ENCODE measurements at regions not wholly inside any gene's neighbourhood (a gene's known extent, or its start where the extent isn't known, plus 50 kb on each side); places are given as distances from the start of the nearest gene placed in this dataset.

DNA sequence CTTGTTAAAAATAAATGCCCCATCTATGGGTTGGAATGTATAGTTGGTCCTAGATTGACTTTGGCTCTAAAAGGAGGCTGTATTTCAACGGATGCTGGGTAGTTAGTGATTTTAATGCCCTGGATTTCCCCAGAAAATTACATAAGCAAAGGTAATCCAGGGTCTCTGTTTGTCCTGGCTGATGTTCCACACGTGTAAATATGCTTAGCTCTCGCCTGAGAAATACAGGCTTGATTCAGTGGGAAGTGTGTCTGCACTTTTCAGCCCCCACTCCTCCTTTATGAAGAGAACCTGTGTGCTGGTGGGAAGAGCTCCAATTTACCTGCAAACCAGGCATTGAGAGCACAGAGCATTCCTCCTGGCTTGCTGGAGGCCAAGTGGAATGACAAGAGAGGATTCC, 294.6 kb upstream of the CLINT1 start:
- DNase-seq, result no peak

DNA sequence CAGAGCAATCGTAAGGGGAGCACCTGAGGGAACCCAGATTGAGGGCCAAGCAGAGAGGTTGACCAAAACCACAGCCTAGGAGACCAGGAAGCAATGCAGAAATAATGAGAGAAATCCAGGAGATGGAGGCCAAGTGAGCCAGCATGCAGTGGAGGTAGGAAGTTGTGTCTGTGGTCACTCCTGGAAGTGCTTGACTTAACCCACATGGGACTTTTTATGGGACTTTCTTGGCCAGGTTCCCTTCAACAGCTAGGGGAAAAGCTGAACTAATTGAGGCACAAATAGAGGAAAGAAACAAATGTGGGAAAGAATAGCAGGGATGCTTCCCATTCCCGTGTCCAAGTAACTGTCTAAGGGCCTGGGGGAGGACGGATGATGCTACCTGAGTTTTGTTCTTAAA, 293.2 kb upstream of the CLINT1 start:
- peak; percentile 51 for DNase-seq

DNA sequence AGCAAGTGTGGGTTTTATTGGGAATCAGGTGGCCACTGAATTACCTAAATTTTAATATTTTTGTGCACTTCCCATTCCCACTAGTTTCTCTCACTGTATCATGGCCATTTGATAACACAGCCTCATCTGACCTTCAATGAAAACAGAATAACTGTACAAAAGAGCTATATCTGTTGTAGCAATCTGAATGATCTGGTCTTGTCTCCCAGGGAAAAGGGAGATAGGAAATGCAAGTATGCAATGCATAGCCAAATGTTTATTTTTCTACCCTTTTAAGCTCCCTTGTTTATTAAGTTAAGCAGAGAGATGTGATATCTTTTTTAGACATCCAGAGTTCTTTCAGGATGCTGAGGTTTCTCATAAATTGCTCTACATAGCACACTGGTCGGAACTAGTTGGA, 288.3 kb upstream of the CLINT1 start:
- no peak for DNase-seq

DNA sequence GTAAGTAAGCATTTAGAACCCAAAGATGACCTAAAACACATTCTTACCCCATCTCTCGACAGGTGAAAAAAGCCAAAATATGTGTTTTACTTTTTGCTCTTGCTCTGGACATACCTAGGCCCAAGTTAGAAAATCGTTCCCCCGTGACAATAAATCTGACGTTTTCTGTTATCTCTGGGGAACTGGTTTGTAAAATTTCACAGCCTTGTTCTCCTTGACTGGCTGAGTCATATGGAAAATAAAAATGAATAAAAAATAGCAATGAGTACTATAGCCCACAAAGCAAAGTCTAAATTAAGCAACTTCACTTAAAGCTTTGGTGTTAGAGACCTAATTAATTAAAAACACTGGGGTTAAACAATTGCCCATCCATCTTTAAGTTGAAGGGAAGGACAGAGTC, 286.9 kb upstream of the CLINT1 start:
- no peak for DNase-seq

DNA sequence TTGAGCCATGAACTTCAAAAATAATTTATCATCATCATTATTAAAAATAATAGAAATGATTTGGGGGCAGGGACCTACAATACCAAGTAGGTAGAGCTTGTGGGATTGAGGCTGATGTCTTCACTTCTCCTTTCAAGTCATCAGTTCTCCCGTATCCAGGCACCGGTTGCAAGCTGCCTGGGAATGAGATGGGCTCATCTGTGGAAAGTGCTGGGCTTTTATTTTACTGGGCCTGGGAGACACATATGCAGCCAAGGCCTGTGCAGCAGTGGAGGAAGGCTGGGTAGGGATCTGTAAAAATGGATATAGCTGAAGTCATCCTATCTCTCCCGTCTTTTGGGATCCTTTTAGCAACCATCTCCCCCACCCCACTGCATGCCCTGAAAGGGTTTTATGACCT, 284.1 kb upstream of the CLINT1 start:
- no peak for DNase-seq

DNA sequence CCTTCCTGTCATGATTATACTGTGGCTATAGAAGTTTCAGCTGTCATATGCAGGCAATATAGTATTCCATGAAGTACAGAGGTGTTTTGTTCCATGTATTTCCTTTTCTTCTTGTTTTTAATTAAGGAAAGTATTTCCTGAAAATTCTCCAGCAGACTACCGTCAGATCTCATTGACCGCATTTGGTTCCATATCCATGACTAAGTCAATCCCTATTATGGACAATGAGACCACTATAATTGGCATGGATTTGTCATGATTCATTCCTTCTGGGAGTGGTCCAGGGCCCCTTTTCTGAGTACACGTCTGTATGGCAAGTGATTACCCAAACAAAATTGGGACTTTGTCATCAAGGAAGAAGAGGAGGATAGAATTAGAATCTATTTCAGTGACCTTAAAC, 283.2 kb upstream of the CLINT1 start:
- peak; percentile 91 for DNase-seq

DNA sequence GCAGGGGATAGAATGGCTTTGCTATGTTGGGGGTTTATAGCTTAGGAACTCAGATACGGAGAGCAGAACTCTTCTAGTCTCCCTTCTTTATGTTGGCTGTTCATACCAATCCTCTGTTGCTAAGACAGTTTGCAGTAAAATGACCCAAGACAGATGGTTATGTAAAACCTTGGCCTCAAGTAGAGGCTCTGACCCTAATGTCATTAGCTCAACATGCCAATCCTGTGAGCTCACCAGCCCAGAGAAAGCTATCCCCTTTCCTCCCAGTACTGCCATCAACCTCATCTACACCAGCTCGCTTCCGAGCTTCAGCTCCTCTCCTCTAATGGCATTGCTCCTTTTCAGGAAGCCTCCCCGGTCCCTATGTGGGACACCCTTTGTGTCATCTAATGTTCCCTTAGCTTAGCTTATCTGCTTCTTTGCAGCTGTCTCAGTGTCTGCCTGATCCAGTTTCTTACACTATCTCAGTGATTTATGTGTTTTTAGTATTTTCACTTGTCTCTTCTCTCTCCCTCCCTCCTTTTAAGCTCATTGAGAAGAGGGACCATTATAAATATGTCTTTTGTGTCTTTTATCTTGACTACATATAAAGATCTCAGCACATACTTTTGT, 281.3 kb upstream of the CLINT1 start:
- DNase-seq, result peak; percentile 75

DNA sequence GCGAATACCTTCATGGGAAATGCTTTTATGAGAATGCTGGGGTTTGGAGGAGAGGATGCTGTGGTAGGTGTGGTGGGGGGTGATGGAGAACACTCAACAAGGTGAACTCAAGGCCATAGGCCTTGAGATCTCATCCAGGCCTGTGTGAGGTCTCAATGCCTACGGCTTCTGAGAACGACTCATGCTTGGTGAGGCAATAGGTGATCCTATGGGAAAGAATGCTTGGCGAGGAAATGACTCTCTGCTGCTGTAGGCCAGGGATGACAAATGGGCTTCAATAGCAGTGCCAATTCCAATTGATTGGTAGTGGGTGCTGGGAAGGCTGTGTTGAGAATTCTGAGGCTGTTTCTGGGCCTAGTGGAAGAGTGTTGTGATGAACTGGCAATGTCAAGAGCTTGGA, 280.2 kb upstream of the CLINT1 start:
- DNase-seq, result peak; percentile 87

DNA sequence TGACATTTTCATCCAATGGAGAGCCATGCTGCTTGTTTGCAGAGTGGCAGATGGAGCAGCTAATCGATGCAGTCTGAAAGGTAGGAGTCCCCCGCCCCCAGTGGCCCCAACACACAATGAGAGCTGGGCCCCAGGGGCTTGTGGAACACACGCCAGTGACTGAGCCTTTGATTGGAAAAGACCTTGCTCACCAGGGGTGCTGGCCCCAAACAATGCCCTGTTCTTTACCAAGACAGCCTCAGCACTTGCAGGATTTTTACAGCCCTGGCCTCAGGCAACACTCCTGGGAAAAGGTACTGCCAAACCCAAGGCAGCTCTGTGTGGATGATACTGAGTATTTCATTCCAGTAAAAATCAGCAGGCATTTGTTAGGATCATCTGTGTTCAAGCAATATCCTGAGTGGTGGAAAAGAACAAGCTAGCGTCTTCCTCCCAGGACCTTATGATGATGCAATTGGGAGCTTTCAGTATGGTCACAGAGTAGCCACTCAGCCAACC, 276.8 kb upstream of the CLINT1 start:
- no peak for DNase-seq

DNA sequence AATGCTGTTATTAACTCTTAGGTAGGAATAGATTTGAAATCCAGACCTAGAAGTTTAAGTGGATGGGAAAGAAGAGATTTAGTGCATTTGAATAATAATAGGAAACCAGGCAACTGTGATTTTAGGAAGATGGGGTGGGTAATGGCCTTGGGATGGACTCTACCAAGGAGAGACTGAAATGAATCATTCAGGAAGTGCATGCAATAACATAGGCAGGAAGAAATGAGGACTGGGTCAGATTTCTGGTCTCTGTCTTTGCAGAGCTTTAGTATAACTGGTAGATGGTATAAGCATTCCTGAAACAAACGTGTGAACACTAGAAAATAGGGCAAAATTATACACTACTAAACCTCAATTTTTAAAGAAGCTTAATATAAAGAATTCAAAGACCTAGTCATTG, 274.4 kb upstream of the CLINT1 start:
- peak; percentile 48 for DNase-seq

DNA sequence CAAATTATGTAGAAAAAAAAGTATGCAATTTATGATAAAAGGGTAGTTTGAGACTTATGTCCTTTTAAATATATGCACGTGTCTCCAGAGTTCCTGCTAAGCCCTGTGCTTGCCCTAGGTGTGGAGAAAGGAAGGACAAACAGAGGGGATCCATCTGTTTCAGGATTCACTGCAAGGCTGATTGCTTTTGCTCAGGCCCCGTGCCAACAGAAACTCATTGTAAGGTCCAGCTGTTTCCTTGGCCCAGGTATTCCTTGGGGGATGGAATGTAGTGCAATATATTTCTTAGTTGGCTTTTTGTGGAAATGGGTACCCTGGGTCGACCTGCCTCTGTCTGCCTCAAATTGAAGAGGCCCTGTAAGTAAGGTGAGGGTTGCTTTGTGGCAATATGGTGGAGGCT, 268.6 kb upstream of the CLINT1 start:
- no peak for DNase-seq

DNA sequence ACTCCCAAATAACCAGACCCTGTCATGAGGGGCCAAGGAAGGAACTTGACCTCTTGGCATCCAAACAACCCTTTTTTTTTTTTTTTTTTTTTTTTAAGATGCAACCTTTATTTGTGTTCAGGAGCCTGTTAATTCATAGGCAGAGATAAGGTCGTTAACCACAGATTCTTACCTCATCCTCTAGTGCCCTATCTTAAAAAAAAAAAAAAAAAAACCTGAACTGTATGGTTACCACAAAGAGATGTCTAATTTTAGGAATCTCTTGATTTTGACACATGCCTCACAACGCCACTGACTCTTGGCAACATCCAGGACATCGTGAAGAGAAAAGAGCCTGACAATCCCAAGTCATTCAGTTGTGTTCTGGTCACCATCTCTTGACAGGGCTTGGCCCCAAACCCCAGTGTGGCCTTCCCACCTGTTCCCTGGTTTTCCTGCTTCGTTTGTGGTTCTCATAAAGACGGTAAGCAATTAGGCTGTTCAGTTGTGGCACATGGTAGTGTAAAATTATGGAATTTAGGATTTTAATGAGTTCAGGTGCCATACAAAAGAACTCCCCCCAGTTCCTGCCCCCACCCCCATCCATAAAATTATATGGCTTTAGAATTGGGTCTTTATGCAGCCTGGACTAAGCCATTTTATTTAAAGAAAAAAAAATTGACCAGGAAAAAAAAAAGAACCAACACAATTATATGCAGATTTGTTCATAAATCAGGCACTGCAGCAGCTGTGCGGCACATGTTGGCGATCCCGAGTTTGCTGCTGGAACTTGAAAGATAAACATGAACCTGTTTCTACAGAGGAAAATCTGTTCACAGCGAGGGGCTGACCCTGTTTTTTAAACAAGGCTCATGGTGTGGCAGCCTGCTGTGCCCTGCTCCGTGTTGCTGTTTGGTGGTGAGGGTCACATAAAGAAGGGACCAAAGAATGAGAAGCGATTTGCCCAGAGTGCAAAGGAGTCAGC, 267.8 kb upstream of the CLINT1 start:
- peak; percentile 22 for DNase-seq

DNA sequence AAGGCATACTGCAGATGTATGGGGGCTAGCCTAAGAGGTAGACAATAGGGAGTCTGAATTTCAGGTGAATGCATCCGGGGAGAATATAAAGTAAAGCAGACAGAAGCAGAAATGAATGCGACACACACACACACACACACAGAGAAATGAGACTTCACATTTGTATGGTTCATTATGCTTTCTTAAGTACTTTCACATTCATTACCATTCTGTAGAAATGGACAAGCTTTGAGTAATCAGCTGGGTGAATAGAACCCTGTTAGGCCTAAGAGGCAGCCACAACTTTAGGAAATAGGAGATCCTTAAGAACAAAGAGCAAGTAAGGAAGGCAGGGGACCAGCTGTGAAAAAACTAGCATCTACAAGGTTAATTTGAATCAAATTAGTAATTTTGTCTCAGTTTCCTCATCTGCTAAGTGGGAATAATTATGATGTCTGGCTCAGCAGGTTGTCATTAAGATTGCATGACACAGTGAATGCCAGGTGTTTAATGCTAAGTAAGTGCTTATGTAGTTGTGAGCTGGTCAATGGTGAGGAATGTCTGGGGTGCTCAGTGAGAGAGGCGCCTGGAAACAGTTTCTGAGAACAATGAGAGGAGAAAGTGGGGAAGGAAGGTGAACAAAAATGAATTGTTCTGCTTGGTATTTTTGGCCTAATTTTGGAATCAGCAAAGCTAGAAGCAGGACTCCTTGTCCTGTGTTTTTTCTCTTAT, 265.8 kb upstream of the CLINT1 start:
- no peak for DNase-seq

DNA sequence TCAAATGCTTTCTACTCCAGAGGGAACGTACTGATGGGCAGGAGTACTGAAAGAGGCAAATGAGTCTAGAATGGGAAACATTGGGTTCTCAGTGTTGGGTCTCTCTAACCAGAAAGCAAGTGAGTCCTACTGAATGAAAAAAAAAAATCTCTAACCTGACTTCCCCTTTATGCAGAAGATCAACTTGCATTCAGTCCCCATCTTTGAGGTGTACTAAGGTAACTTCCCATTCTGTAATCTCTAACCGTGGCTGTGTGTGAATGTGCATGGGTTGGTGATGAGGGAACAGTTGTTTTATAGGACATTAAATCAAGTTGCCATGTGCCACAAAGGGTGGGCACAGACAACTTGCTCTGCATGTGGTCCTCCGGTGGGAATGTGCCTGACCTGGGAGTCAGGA, 264.6 kb upstream of the CLINT1 start:
- no peak for DNase-seq

DNA sequence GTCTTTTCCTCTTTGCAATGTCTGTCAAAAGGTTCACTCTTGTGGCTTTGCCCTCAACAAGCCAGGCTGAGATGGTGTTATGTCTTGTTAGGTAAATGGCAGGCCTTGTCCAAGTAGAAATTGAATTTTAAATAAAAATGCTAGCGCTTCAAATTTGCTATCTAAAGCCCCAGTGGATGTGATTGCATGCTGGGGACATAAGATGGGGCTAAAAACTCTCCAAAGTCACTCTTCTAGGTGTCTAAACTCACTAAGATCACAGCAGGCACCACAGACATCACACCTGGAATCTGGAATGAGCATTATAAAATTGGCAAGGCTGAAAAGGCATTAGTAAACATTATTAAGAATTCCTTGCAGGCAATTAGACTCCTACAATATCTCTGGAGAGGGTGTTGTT, 262.7 kb upstream of the CLINT1 start:
- DNase-seq, result no peak

DNA sequence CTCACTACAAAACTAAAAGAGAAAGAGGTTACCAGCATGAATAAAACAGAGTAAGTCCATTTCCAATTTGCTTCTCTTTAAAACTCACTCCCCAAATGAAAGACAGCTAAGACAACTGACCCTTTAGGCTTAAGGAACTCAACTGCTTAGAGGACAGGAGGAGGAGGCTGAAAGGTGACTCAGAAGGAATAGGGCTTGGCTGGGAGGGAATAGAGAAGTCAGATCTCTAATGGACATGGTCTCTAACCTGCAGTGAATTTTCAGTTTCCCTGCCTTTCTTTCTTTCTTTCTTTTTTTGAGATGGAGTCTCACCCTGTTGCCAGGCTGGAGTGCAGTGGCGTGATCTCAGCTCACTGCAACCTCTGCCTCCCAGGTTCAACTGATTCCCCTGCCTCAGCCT, 261.8 kb upstream of the CLINT1 start:
- peak; percentile 31 for DNase-seq

DNA sequence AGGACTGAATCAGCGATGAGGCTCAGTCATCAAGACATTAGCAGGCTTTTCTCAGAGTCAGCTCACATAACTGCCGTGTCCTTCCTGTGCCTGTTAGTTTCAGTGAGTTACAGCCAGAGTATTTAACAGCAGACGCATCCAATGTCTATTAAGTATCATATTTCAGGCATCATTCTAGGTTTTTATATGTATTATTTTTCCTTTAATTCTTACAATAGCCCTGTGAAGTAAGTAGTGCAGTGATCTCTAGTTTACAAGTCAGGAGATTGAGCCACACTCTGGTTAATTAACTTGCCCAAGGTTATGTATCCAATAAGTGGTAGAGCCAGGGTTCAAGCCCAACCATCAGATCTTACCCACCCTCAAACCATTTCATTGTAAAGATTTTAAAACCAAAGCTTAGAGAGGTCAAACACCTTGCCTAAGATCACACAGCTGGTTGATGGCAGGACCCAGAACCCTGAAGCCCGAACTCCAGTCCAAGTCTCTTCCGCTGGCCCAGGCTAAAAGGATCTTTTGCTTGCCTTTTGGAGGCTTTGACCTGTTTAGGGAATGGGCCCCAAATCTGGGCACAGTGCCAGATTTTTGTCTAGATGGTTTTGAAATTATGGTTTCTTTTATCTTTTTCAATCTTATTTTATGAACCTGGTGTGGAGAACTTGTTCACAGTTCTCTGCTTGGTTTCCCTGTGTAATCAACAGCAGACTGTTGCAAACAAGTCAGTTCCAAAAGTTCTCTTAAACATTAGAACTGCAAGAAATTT, 261.2 kb upstream of the CLINT1 start:
- DNase-seq, result peak; percentile 93

DNA sequence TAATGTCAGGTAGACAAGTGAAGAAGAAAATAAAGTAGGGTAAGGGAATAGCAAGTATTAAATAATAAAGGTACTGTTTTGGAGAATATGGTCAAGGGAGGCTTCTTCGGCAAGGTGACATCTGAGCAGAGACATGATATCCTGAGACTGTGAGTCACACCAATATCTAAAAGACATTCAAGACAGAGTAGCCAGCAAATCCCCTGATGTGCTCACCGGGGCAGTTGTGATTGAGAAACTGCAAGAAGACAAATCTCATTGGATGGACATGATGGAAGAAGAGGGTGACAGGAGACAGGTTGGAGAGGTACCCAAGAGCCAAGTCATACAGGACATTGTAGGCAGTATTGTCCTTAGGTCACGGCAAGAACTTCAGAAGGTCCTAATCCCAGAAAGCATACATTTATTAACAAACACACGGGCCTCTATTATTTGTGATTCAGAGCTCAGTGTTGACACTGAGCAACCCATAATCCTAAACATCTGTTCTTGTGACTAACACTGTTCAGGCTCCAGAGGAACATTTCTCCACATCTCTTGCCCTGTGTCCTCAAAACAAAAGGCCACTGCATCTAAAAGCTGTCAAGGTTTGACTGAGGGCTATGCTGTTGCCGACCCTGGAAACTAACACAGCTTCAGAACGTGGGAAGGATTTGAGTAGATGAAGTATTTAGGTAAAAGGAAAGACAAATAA, 258.7 kb upstream of the CLINT1 start:
- DNase-seq, result peak; percentile 70

DNA sequence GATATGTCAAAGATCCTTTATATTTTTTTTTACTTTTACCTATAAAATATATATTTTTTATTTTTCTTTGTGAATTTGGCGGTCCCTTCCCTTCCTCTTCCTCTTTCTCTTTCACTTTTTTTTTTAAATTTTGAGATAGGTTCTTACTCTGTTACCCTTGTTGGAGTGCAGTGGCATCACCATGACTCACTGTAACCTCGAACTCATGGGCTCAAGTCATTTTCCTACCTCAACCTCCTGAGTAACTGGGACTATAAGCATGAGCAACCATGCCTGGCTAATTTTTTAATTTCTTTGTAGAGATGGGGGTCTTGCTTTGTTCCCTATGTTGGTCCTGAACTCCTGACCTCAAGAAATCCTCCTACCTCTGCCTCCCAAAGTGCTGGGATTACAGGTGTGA, 258.0 kb upstream of the CLINT1 start:
- DNase-seq, result peak; percentile 18

DNA sequence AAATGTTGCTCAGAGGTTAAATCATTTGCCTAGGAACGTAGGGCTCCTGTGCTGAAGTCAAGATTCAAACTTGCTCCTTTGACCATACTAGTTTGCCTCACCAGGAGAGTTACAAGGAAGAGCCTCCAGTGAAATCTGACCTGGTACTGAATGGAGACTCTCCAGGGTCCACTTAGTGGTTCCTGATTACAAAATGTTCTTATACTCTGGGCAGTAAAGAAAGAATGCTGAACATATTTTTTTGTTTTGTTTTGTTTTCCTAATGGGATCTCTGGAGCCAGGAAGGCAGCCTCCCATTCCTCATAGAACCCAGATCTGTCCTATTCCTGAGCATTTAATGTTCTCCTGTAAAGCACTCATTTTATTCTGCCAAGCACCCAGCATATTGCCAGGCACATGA, 256.5 kb upstream of the CLINT1 start:
- DNase-seq, result no peak

DNA sequence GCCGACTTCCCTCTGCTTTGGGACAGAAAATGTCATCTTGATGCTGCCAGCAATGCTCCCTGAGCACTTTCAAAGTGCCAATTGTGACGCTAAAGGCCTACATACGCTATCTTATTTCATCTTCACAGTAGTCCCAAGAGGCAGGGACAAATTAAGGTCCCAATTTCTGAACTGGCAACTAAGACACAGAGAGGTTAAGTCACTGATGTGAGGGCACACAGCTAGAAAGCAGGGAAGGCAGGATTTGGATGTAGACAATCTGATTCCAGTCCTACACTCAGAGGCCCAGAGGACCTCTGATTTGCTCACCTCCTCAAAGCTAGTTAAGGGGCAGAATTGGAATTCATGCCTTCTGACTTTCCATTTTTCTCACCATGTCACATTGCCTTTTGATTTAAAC, 249.2 kb upstream of the CLINT1 start:
- no peak for DNase-seq

DNA sequence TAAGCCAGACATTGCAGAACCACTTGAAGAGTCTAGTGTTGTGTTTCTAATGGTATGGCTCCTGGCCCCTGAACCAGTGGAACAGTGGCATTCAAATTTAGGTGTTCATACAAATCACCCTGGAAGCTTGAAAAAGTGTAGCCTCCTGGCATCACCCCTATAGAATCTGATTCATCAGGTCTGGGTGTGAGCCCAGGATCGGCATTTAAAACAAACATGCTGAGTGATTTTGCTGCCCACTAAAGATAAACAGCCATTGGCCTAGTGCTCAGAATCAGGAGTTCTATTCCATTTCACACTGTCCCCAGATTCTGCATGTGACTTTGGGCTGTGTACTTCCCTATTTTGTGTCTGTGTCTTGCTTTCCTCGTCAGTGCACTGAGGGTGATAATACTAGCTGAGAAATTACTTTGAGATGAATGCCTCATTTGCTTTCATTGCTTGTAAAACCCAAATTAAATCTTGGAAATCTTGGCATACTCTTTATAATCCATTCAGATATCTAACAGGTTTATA, 241.5 kb upstream of the CLINT1 start:
- no peak for DNase-seq
